WTC11 (cell line): ENCODE measurements at regions not wholly inside any gene's neighbourhood (a gene's known extent, or its start where the extent isn't known, plus 50 kb on each side); places are given as distances from the start of the nearest gene placed in this dataset.

Experiments
- ATAC-seq: fragments of 200-7000 bp; cut with Tn5 transposase; 2 replicates; pipeline ENCODE4 v1.10.0; 2021; ENCODE audit warnings: mild to moderate bottlenecking, moderate library complexity
- CTCF ChIA-PET: fragments of 300-600 bp; sonication (Branson Sonifier 250); formaldehyde crosslinking; loops from one replicate; lab custom pipeline; 2021; ENCODE audit warnings: antibody characterized with exemption; lab: Charles Lee
- POLR2A ChIA-PET: fragments of 350-600 bp; sonication (Branson Sonifier 250); formaldehyde crosslinking; loops from one replicate; lab custom pipeline; 2021; ENCODE audit warnings: antibody characterized with exemption; lab: Charles Lee
- DNase-seq: peaks from one replicate; pipeline ENCODE4 v3.0.0; 2021; ENCODE audit warnings: low spot score
- H3K27ac Mint-ChIP-seq: 2 replicates; pipeline ENCODE4 v1.8.0; 2021; ENCODE audit warnings: mixed read lengths
- H3K27me3 Mint-ChIP-seq: 2 replicates; pipeline ENCODE4 v1.8.0; 2021; ENCODE audit warnings: low read depth, mild to moderate bottlenecking, moderate library complexity, mixed read lengths
- H3K36me3 Mint-ChIP-seq: 2 replicates; pipeline ENCODE4 v1.8.0; 2021; ENCODE audit warnings: mixed read lengths
- H3K4me1 Mint-ChIP-seq: 2 replicates; pipeline ENCODE4 v1.8.0; 2022; ENCODE audit warnings: mixed read lengths
- H3K4me3 Mint-ChIP-seq: 2 replicates; pipeline ENCODE4 v1.8.0; 2021; ENCODE audit warnings: mild to moderate bottlenecking, moderate library complexity, mixed read lengths
- H3K9me3 Mint-ChIP-seq: 2 replicates; pipeline ENCODE4 v1.8.0; 2021; ENCODE audit warnings: mixed read lengths
- ERG ChIP-seq: fragments of 250-450 bp; sonication (Bioruptor Pico); IDR thresholded peaks from 2 replicates; pipeline ENCODE4 v1.8.0; 2021; ENCODE audit warnings: mild to moderate bottlenecking
- ESRRA ChIP-seq: sonication (generic); formaldehyde crosslinking; IDR thresholded peaks from 2 replicates; pipeline ENCODE4 v1.8.1; 2022; ENCODE audit warnings: mild to moderate bottlenecking, missing genetic modification reagents, borderline replicate concordance
- GABPB1 ChIP-seq: sonication (generic); formaldehyde crosslinking; IDR thresholded peaks from 2 replicates; pipeline ENCODE4 v1.8.1; 2023; ENCODE audit warnings: mild to moderate bottlenecking, missing genetic modification reagents
- IRF2 ChIP-seq: sonication (generic); formaldehyde crosslinking; IDR thresholded peaks from 2 replicates; pipeline ENCODE4 v1.8.0; 2022; ENCODE audit warnings: low read depth, missing genetic modification reagents, borderline replicate concordance
- MYBL2 ChIP-seq: sonication (generic); formaldehyde crosslinking; IDR thresholded peaks from 2 replicates; pipeline ENCODE4 v1.8.1; 2023; ENCODE audit warnings: mild to moderate bottlenecking, moderate library complexity, missing genetic modification reagents
- PREB ChIP-seq: sonication (generic); formaldehyde crosslinking; IDR thresholded peaks from 2 replicates; pipeline ENCODE4 v1.8.1; 2022; ENCODE audit warnings: mild to moderate bottlenecking, missing genetic modification reagents, moderate library complexity, borderline replicate concordance
- RELA ChIP-seq: sonication (generic); formaldehyde crosslinking; IDR thresholded peaks from 2 replicates; pipeline ENCODE4 v1.8.1; 2022; ENCODE audit warnings: missing genetic modification reagents, mild to moderate bottlenecking, borderline replicate concordance
- TEAD1 ChIP-seq: sonication (generic); formaldehyde crosslinking; IDR thresholded peaks from 2 replicates; pipeline ENCODE4 v1.8.0; 2022; ENCODE audit warnings: mild to moderate bottlenecking, missing genetic modification reagents
- TP53 ChIP-seq: sonication (generic); formaldehyde crosslinking; IDR thresholded peaks from 2 replicates; pipeline ENCODE4 v1.8.1; 2023; ENCODE audit warnings: mild to moderate bottlenecking, missing genetic modification reagents
- ZBTB21 ChIP-seq: sonication (generic); formaldehyde crosslinking; IDR thresholded peaks from 2 replicates; pipeline ENCODE4 v1.8.1; 2023; ENCODE audit warnings: mild to moderate bottlenecking, missing genetic modification reagents, borderline replicate concordance
- ZMAT4 ChIP-seq: fragments of 250-450 bp; sonication (Bioruptor Pico); IDR thresholded peaks from 2 replicates; pipeline ENCODE4 v1.9.0; 2021; ENCODE audit warnings: mild to moderate bottlenecking
- ZNF425 ChIP-seq: fragments of 250-450 bp; sonication (Bioruptor Pico); conservative IDR thresholded peaks from 2 replicates; pipeline ENCODE4 v1.9.0; 2021; ENCODE audit warnings: mild to moderate bottlenecking
- ZNF512 ChIP-seq: sonication (generic); formaldehyde crosslinking; IDR thresholded peaks from 2 replicates; pipeline ENCODE4 v1.8.1; 2022; ENCODE audit warnings: missing genetic modification reagents, borderline replicate concordance
- ZNF532 ChIP-seq: fragments of 250-450 bp; sonication (Bioruptor Pico); IDR thresholded peaks from 2 replicates; pipeline ENCODE4 v1.9.0; 2021; ENCODE audit warnings: mild to moderate bottlenecking, borderline replicate concordance
- ZSCAN18 ChIP-seq: fragments of 250-450 bp; sonication (Bioruptor Pico); IDR thresholded peaks from 2 replicates; pipeline ENCODE4 v2.1.2; 2022; ENCODE audit warnings: mild to moderate bottlenecking, moderate library complexity

GRCh38 chr4:186790630-186791029 lies 67.0 kb upstream of the FAT1 start (continued):
- TF ChIP-seq ZNF532: no peak
- no peak for TF ChIP-seq TEAD1 (CRISPR knock-in tag)
- TF ChIP-seq PREB (CRISPR knock-in tag): no peak
- TF ChIP-seq IRF2 (CRISPR knock-in tag): no peak
- no peak for TF ChIP-seq TP53
- no peak for TF ChIP-seq ZBTB21
- no peak for TF ChIP-seq RELA (CRISPR knock-in tag)
- no peak for TF ChIP-seq ERG (CRISPR knock-in tag)

- no peak for TF ChIP-seq ZSCAN18 (CRISPR knock-in tag)
- TF ChIP-seq MYBL2 (CRISPR knock-in tag): no peak
- no peak for TF ChIP-seq ZNF425 (CRISPR knock-in tag)
- no peak for TF ChIP-seq ZMAT4 (CRISPR knock-in tag)
- no peak for TF ChIP-seq ESRRA (CRISPR knock-in tag)
- TF ChIP-seq GABPB1: no peak
- no peak for TF ChIP-seq ZNF512
- peaks cover 16% of the 10 kb centered on the region for H3K9me3 Mint-ChIP-seq
- no peak for ATAC-seq
- CTCF ChIA-PET: no interaction called here
- no peaks in the 10 kb centered on the region for H3K4me1 Mint-ChIP-seq
- POLR2A ChIA-PET: no interaction called here
- DNase-seq: no peak
- H3K27me3 Mint-ChIP-seq: no peaks in the 10 kb centered on the region
- H3K36me3 Mint-ChIP-seq: peaks cover 3% of the 10 kb centered on the region; the same call in 1 of the 2 replicates
- no peak overlapping the region for H3K27ac Mint-ChIP-seq
- H3K4me3 Mint-ChIP-seq: no peak overlapping the region
These were observed 69.2 kb upstream of the FAT1 start for GRCh38 chr4:186792728-186793366.
